Left lung (tissue), 4 donors: ENCODE measurements at regions not wholly inside any gene's neighbourhood (a gene's known extent, or its start where the extent isn't known, plus 50 kb on each side); places are given as distances from the start of the nearest gene placed in this dataset.
A peak's percentile ranks its signal among the peaks of the same experiment; 100 is the strongest.
"Not testable (repeated sequence)": the region's sequence is repeated elsewhere in the genome, so short reads cannot be mapped to it uniquely, and the experiment has no call there.

Experiments used
- ATAC-seq: fragments of 200-7000 bp; cut with Tn5 transposase; one replicate; pipeline ENCODE4 v1.9.1; 2020; ENCODE audit warnings: moderate library complexity
- DNase-seq, 4 donors: peaks; one replicate each; pipeline ENCODE4 v3.0.0-alpha.2; 2013 to 2020
- H3K27ac ChIP-seq, 2 donors: fragments of 200-600 bp; sonication (generic) in 1 of 2; one replicate each; pipeline versions ENCODE4 v1.5.0 to v1.8.0; 2020 to 2021
- H3K27me3 ChIP-seq, 2 donors: fragments of 200-600 bp; sonication (generic) in 1 of 2; one replicate each; pipeline versions ENCODE4 v1.5.0 to v1.8.0; 2020 to 2021
- H3K36me3 ChIP-seq, 2 donors: fragments of 200-600 bp; sonication (generic) in 1 of 2; one replicate each; pipeline versions ENCODE4 v1.5.0 to v1.8.0; 2020 to 2021
- H3K4me1 ChIP-seq, 2 donors: fragments of 200-600 bp; one replicate each; pipeline ENCODE4 v1.8.0; 2021
- H3K4me3 ChIP-seq, 2 donors: fragments of 200-600 bp; sonication (generic) in 1 of 2; one replicate each; pipeline versions ENCODE4 v1.5.0 to v1.8.0; 2020 to 2021; ENCODE audit warnings: mild to moderate bottlenecking in 1 of 2
- H3K9me3 ChIP-seq, 2 donors: fragments of 200-600 bp; sonication (generic) in 1 of 2; one replicate each; pipeline versions ENCODE4 v1.5.0 to v1.8.0; 2020 to 2021
- intact Hi-C, 2 donors: fragments of 100-400 bp; cut with DNase I; formaldehyde crosslinking; loops; one replicate each; pipeline versions ENCODE4 v1.11.2 to v1.14.2; 2022
- TF ChIP-seq, protein P1 (sequence below), 2 donors: fragments of 200-600 bp; sonication (generic) in 1 of 2; IDR thresholded peaks; one replicate each; pipeline versions ENCODE4 v1.5.0 to v1.8.0; 2021; ENCODE audit warnings: antibody characterized with exemption in 2 of 2
- donor health status: DM: no; HTN: yes; CAD: no.
- donor health status: DM: no; HTN: no; CAD: no.

- DNase-seq (no peak), ATAC-seq (no peak)
- Histone ChIP-seq H3K27ac (no peak overlapping the region), H3K9me3 (peaks cover 0 to 1% of the 10 kb centered on the region in 2 donors), H3K4me1 (no peaks in the 10 kb centered on the region), H3K36me3 (no peaks in the 10 kb centered on the region), H3K27me3 (no peaks in the 10 kb centered on the region), H3K4me3 (no peak overlapping the region)
- intact Hi-C loops, result no loop called here
- TF ChIP-seq, protein P1, sequence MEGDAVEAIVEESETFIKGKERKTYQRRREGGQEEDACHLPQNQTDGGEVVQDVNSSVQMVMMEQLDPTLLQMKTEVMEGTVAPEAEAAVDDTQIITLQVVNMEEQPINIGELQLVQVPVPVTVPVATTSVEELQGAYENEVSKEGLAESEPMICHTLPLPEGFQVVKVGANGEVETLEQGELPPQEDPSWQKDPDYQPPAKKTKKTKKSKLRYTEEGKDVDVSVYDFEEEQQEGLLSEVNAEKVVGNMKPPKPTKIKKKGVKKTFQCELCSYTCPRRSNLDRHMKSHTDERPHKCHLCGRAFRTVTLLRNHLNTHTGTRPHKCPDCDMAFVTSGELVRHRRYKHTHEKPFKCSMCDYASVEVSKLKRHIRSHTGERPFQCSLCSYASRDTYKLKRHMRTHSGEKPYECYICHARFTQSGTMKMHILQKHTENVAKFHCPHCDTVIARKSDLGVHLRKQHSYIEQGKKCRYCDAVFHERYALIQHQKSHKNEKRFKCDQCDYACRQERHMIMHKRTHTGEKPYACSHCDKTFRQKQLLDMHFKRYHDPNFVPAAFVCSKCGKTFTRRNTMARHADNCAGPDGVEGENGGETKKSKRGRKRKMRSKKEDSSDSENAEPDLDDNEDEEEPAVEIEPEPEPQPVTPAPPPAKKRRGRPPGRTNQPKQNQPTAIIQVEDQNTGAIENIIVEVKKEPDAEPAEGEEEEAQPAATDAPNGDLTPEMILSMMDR (IDR thresholded peaks at IDR 0.05), result no peak
Observed at GRCh38 chr5:86482008-86482407, 135.7 kb upstream of the COX7C start.

DNA sequence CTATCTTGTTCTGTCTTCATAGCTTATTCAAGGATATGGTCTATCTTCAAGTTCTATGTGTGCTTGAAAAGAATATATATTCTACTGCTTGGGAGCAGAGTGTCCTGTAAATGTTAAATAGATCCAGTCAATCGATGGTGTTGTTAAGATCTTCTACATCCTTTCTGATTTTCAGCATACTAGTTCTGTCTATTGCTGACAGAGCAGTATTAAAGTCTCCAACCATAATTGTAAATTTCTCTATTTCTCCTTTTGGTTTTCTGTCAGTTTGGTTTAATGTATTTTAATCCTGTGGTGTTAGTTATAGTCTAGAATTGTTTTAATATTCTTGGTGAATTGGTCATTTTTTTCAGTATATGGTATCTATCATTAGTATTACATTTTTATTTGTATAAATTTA is 124.0 kb upstream of the COX7C start:
- TF ChIP-seq, protein P1 (IDR thresholded peaks at IDR 0.05), result no peak
- H3K27ac ChIP-seq, result no peak overlapping the region
- no peaks in the 10 kb centered on the region for H3K9me3 ChIP-seq
- no peaks in the 10 kb centered on the region for H3K27me3 ChIP-seq
- no peak for DNase-seq
- no peak for ATAC-seq
- H3K36me3 ChIP-seq, result no peaks in the 10 kb centered on the region
- intact Hi-C loops, result no loop called here
- H3K4me3 ChIP-seq, result no peak overlapping the region
- H3K4me1 ChIP-seq, result no peaks in the 10 kb centered on the region

DNA sequence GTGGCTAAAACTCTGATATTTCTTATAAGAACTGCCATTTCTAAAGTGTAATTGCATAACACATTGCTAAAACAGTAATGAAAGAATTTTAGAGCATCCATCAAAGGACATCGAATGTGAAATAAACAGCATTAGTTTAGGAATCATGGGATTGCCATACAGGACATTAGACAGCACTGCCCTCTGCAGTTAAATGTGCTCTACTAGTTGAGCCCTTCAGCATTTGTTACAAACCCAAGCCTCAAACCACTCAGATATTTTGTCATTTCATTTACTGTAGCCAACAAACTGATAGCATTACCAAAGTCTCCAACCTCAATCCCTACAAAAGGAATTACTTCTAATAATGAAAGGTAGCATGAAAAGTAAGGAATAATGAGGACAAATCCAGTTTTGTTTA is 116.8 kb upstream of the COX7C start:
- H3K4me3 ChIP-seq, result no peak overlapping the region
- no peak overlapping the region for H3K27ac ChIP-seq
- ATAC-seq, result no peak
- peak in 2 of 4 donors; percentile 3 to 15 for DNase-seq
- TF ChIP-seq, protein P1 (IDR thresholded peaks at IDR 0.05), result no peak
- intact Hi-C loops, result no loop called here
- H3K27me3 ChIP-seq, result no peaks in the 10 kb centered on the region
- H3K9me3 ChIP-seq, result no peaks in the 10 kb centered on the region
- H3K36me3 ChIP-seq, result no peaks in the 10 kb centered on the region
- no peaks in the 10 kb centered on the region for H3K4me1 ChIP-seq

DNA sequence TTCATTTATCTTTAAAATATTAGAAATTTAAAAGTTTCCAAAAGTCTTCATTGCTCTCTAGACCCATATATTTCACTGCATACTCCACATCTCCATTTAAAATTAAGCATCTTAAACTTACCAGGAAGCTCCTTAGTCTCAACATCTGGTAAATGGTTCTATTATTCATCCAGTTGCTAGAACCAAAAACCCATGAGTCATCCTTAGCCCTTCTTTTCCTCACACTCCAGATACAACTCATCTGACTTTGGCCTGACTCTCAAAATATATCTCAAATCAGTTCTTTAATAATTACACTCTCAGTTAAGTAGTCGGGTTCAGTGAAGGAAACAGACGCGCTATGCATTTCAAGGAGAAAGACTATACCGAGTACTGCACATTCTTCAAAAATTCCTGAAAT is 110.2 kb upstream of the COX7C start:
- H3K4me3 ChIP-seq, result no peak overlapping the region
- H3K27me3 ChIP-seq, result no peaks in the 10 kb centered on the region
- TF ChIP-seq, protein P1 (IDR thresholded peaks at IDR 0.05), result no peak
- DNase-seq, result no peak
- no peak overlapping the region for H3K27ac ChIP-seq
- ATAC-seq, result no peak
- H3K9me3 ChIP-seq, result peaks cover 0 to 6% of the 10 kb centered on the region in 2 donors
- no peaks in the 10 kb centered on the region for H3K4me1 ChIP-seq
- intact Hi-C loops, result no loop called here
- H3K36me3 ChIP-seq, result no peaks in the 10 kb centered on the region

GRCh38 chr5:86510330-86510915 is 107.3 kb upstream of the COX7C start:
- H3K36me3 ChIP-seq, ATAC-seq, H3K9me3 ChIP-seq, H3K4me1 ChIP-seq, H3K4me3 ChIP-seq, DNase-seq, intact Hi-C loops, H3K27ac ChIP-seq, H3K27me3 ChIP-seq: not testable (repeated sequence)

- no peak overlapping the region for H3K27ac ChIP-seq
- no peak overlapping the region for H3K4me3 ChIP-seq
- no peaks in the 10 kb centered on the region for H3K27me3 ChIP-seq
- DNase-seq, result no peak
- intact Hi-C loops, result no loop called here
- peaks cover 0 to 5% of the 10 kb centered on the region in 2 donors for H3K9me3 ChIP-seq
- no peak for ATAC-seq
- H3K4me1 ChIP-seq, result no peaks in the 10 kb centered on the region
- no peaks in the 10 kb centered on the region for H3K36me3 ChIP-seq
- TF ChIP-seq, protein P1 (IDR thresholded peaks at IDR 0.05), result no peak
Observed at GRCh38 chr5:86523718-86524117, 94.0 kb upstream of the COX7C start.
